ENCODE measurements at regions not wholly inside any gene's neighbourhood (a gene's known extent, or its start where the extent isn't known, plus 50 kb on each side); places are given as distances from the start of the nearest gene placed in this dataset.

DNA sequence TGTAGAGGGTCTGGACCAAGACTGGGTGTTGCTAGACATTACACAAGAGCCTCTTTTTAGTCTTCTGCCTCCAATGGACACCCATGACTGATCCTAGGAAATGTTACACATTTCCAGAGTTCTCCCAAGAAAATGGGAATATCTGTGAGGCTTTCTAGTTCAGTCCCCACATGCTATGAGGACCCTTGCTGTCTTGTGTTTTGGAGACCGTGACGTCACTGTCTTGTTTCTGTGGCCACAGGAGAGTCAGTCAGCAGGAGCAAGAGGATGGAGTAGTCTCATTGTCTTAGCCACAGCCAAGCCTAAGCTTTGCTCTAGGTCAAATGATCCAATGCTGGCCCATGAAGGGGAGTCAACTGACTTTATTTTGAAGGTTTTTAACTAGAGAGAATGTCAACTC, 820.1 kb upstream of the RBFOX1 start:
- no peak for DNase-seq (ENCODE audit: low read depth in 2 of 2)

GRCh38 chr16:6510261-6510660, 822.4 kb upstream of the RBFOX1 start:
- no peak for DNase-seq (ENCODE audit: low read depth in 2 of 2)

DNA sequence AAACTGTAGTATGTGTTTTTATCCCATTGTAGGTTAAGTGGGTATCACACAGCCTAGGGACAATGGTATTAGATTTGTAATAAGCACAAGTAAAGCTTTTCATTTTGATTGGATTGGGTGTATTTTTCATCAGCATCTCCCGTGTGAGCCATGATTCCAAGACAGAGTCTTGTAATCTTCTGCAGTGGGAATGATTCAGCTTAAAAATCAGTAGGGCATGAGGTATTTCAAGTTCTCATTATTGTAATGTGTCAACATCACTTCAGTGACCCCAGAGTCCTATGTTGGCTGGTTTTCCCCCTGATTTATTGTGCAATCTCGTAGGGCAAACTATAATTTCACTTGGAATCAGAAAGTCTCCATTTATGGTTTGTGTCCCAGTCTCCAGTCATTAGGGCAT, 833.2 kb upstream of the RBFOX1 start:
- DNase-seq (ENCODE audit: low read depth in 2 of 2), result no peak

- no peak for DNase-seq (ENCODE audit: low read depth in 2 of 2)
Measured at GRCh38 chr16:6498858-6499257, 833.8 kb upstream of the RBFOX1 start.

DNA sequence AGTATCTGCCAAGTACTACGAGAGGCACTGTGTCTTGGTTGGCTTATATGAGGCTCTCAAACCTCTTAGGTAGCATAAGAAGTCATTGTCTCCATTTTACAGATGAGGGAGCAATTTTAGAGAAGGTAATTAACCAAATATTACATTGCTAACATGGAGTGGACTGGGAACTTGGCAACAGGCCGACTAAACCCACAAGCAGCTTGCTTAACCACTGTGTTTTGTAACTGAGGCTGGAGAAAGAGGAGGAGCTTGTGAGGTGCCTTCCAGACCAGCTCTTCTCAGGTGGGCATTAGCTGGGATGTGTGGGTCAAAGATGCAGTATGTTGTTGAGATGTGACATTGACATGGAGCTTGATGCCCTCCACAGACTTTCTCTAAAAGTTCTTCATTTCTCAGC, 835.6 kb upstream of the RBFOX1 start:
- DNase-seq (ENCODE audit: low read depth in 2 of 2), result no peak

GRCh38 chr16:6495486-6496210, 837.0 kb upstream of the RBFOX1 start:
- no peak for DNase-seq (ENCODE audit: low read depth in 2 of 2)

DNA sequence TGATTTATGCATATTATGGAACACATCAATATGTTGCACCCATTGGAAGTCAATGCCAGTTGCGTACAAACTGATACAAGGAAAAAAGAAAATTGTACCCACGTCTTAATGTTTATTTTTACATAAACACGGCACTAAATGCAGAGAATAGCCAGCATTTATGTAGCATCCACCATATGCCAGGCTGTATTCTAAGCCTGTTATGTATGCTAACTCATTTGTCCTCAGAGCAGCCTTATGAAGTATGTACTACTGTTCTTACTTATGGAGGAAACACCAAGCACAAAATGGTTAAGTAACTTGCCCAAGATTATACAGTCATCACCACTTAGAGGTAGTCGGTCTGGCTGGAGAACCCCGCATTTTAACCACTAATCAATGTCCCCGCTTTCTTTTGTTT, 837.9 kb upstream of the RBFOX1 start:
- no peak for DNase-seq (ENCODE audit: low read depth in 2 of 2)

GRCh38 chr16:6493555-6493954, 839.1 kb upstream of the RBFOX1 start:
- no peak for DNase-seq (ENCODE audit: low read depth in 2 of 2)

GRCh38 chr16:6492742-6493141, 839.9 kb upstream of the RBFOX1 start:
- DNase-seq (ENCODE audit: low read depth in 2 of 2), result no peak

- DNase-seq (ENCODE audit: low read depth in 2 of 2), result no peak
Measured at GRCh38 chr16:6484935-6485334, 847.7 kb upstream of the RBFOX1 start.

DNA sequence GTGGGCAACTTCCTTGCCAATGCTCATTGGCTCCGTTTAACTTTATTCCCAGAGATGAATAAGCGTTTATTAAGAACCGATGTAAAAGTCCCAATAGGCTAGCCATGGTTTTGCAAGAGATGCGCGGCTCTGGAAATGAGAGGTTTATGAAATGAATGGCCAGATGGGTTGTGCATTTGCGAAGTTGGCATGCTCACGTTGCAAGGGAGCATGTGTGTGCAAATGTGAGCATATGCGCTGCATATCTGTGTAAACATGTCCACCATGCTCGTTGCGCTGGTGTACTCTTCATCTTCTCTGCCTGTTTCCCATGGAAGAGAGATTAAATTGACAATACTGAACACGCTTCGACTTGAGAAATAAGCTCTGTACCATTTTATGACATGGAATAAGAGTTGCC, 848.6 kb upstream of the RBFOX1 start:
- DNase-seq (ENCODE audit: low read depth in 2 of 2), result no peak

- no peak for DNase-seq (ENCODE audit: low read depth in 2 of 2)
Measured at GRCh38 chr16:6483469-6484033, 849.1 kb upstream of the RBFOX1 start.

DNA sequence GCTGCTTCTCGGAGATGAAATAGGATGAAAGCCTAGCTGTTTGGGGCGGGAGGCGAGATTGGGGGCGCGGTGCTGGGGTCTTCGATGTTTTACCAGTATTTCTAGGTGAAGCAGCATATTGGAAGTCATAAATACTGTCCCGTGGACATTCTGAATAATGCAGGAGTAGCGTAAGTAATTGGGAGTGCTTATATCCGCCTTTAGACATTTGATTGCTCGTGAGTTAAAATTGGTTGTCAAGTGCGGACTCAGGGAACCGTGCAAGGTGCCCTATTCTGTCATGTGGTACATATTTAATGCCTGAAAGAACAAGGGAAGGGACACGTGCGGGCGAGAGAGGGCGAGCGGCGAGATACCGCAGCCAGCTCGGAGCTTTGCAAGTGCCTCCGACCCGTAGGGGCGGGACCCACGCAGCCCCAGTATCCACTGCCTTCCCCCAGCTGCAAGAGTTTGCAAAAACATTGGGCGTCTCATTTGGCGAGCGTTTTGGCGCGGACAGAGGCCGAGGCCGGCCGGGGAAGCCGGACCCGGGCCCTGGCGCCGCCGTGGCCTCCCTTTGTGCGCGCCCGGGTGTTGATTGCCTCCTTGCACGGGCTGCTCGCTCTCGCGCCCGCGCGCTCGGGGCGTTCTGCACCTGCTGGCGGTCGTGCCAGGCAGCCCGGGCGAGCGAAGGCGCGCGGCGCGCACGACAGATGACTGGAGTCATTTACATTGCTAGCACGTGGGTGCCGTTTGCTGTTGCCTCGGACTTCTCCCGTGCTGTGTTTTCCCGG, 849.8 kb upstream of the RBFOX1 start:
- no peak for DNase-seq (ENCODE audit: low read depth in 2 of 2)

GRCh38 chr16:6481894-6482293, 850.8 kb upstream of the RBFOX1 start:
- DNase-seq (ENCODE audit: low read depth in 2 of 2), result no peak

GRCh38 chr16:6453742-6454141, 878.9 kb upstream of the RBFOX1 start:
- no peak for DNase-seq (ENCODE audit: low read depth in 2 of 2)

- DNase-seq (ENCODE audit: low read depth in 2 of 2), result no peak
Measured at GRCh38 chr16:6447021-6447790, 885.4 kb upstream of the RBFOX1 start.

- no peak for DNase-seq (ENCODE audit: low read depth in 2 of 2)
Measured at GRCh38 chr16:6446370-6446769, 886.3 kb upstream of the RBFOX1 start.

DNA sequence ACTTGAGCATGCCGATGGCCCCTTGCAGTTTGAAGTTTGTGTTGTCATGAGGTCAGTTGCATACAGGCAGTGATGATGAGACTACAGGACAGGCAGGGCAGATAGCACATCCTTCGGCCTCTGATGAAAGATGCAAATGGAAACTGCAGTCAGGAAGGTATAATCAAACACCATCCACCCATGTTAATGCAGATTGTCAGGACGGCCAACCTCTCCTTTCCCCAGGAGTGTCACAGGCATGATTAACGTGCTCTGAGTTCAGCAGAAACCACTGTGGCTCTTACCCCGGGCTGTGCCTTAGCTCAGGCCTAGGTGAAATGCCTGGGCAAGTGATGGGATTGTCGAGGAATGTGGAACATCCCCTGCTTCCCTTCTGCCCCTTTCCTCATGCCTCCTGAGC, 893.5 kb upstream of the RBFOX1 start:
- DNase-seq (ENCODE audit: low read depth in 2 of 2), result no peak

DNA sequence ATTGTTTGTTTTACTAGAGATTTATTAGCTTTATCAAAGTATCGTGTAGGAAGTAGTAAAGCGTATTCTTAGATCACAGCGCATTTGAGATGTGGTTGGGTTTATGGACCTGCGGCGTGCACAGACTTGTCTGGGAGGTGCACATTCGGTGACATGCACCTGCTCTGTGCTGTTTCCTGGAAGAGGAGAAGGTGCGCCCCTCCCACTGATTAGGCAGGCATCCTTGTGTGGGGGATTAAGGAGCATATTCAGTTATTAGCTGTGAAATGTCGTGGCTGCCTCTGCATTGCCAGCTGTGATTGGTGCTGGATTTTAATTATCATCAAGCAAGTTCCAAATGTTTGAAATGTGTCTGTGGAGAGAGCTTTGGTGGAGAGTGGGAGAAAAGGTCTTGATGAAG, 903.8 kb upstream of the RBFOX1 start:
- no peak for DNase-seq (ENCODE audit: low read depth in 2 of 2)

- no peak for DNase-seq (ENCODE audit: low read depth in 2 of 2)
Measured at GRCh38 chr16:6427621-6428020, 905.0 kb upstream of the RBFOX1 start.

DNA sequence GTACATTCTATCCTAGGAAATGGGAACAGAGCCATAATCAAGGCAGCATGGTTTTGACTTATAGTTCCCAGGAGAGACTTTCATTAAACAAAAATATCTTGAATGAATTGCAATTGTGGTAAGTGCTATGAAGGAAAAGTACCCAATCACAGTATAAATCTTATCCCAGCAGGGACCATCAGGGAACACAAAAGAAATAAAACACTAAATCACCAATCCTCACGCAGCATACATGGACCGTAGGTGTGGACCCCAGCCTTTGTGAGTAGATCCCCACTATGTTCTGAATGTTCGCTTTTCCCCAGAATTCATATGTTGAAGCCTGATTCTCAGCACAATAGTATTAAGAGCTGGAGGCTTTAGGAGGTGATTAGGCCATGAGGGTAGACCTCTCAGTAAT, 925.0 kb upstream of the RBFOX1 start:
- no peak for DNase-seq (ENCODE audit: low read depth in 2 of 2)

- no peak for DNase-seq (ENCODE audit: low read depth in 2 of 2)
Measured at GRCh38 chr16:6406028-6406427, 926.6 kb upstream of the RBFOX1 start.

All from stimulated activated CD8-positive, alpha-beta memory T cell treated with anti-CD3 and anti-CD28 coated beads, Interleukin-15, amount 100 ng/mL, for 4 hours (primary cell).